OCI-LY7 (cell line): ENCODE measurements at regions not wholly inside any gene's neighbourhood (a gene's known extent, or its start where the extent isn't known, plus 50 kb on each side); places are given as distances from the start of the nearest gene placed in this dataset.

Source experiments
- BruUV-seq: library from RNA; stranded (reverse); fragments of 400-500 nt; replicated peaks from 2 replicates; lab custom pipeline; 2021; lab: Mats Ljungman, UMichigan
- CTCF ChIA-PET: fragments of 300-600 bp; sonication (Branson Sonifier 250); formaldehyde crosslinking; loops from one replicate; lab custom pipeline; 2022; ENCODE audit warnings: antibody characterized with exemption; ENCODE audit not compliant: unreplicated experiment; lab: Charles Lee
- POLR2A ChIA-PET: fragments of 300-600 bp; sonication (Branson Sonifier 250); formaldehyde crosslinking; loops from one replicate; lab custom pipeline; 2022; ENCODE audit warnings: antibody characterized with exemption; lab: Charles Lee
- DNase-seq: peaks from one replicate; pipeline ENCODE4 v3.0.0-alpha.2; 2015; ENCODE audit warnings: low spot score
- H2AFZ ChIP-seq: fragments of 200-600 bp; sonication (generic), shearing (Covaris generic); 2 replicates; pipeline ENCODE4 v1.6.1; 2014; ENCODE audit warnings: mild to moderate bottlenecking, antibody characterized with exemption, low read length, moderate library complexity
- H3K27ac ChIP-seq: fragments of 200-600 bp; sonication (generic); 2 replicates; pipeline ENCODE4 v1.5.1; 2014; ENCODE audit warnings: mixed run types, low read depth, mild to moderate bottlenecking, moderate library complexity, low read length, inconsistent platforms; ENCODE audit not compliant: poor library complexity, severe bottlenecking
- H3K36me3 ChIP-seq: fragments of 200-600 bp; sonication (generic); 2 replicates; pipeline ENCODE4 v1.6.1; 2014; ENCODE audit warnings: mild to moderate bottlenecking, antibody characterized with exemption, low read length, moderate library complexity, mixed read lengths; ENCODE audit not compliant: insufficient read depth
- H3K4me1 ChIP-seq: fragments of 200-600 bp; sonication (generic); 2 replicates; pipeline ENCODE4 v1.5.1; 2014; ENCODE audit warnings: mild to moderate bottlenecking, low read length; ENCODE audit not compliant: insufficient read depth, poor library complexity, severe bottlenecking
- H3K4me2 ChIP-seq: fragments of 200-600 bp; sonication (generic); 2 replicates; pipeline ENCODE4 v1.6.1; 2014; ENCODE audit warnings: mild to moderate bottlenecking, low read length
- H3K4me3 ChIP-seq: fragments of 200-600 bp; sonication (generic); 2 replicates; pipeline ENCODE4 v1.5.1; 2014; ENCODE audit warnings: mild to moderate bottlenecking, low read depth, low read length; ENCODE audit not compliant: poor library complexity, severe bottlenecking
- H3K79me2 ChIP-seq: fragments of 200-600 bp; sonication (generic); 2 replicates; pipeline ENCODE4 v1.6.1; 2016; ENCODE audit warnings: low read depth, mild to moderate bottlenecking, low read length, moderate library complexity, mixed read lengths; ENCODE audit not compliant: insufficient read depth
- H3K9me2 ChIP-seq: fragments of 200-600 bp; sonication (generic); 2 replicates; pipeline ENCODE4 v1.6.1; 2016; ENCODE audit warnings: mild to moderate bottlenecking, low read length, mixed read lengths; ENCODE audit not compliant: insufficient read depth
- H3K9me3 ChIP-seq: fragments of 200-600 bp; sonication (generic); 2 replicates; pipeline ENCODE4 v1.6.1; 2014; ENCODE audit warnings: mild to moderate bottlenecking, mixed run types, low read length, mixed read lengths
- H4K20me1 ChIP-seq: fragments of 200-600 bp; sonication (generic); 2 replicates; pipeline ENCODE4 v1.6.1; 2014; ENCODE audit warnings: mild to moderate bottlenecking, antibody characterized with exemption, low read length, moderate library complexity, mixed read lengths; ENCODE audit not compliant: insufficient read depth
- EZH2phosphoT487 ChIP-seq: fragments of 200-600 bp; sonication (generic); IDR thresholded peaks from 2 replicates; pipeline ENCODE4 v1.6.1; 2018; ENCODE audit warnings: low read depth, borderline replicate concordance, mild to moderate bottlenecking, mixed run types, antibody characterized with exemption, low read length, moderate library complexity, mixed read lengths
- intact Hi-C: fragments of 100-400 bp; cut with micrococcal nuclease; formaldehyde crosslinking; loops from one replicate; pipeline ENCODE4 v1.10.0; 2022; ENCODE audit not compliant: unreplicated experiment
- TF ChIP-seq, protein P1 (sequence below): fragments of 200-600 bp; sonication (generic); conservative IDR thresholded peaks from 2 replicates; pipeline ENCODE4 v1.5.1; 2014; ENCODE audit warnings: mild to moderate bottlenecking, antibody characterized with exemption, low read length, moderate library complexity, mixed read lengths

GRCh38 chr9:118423721-118424120, 719.5 kb downstream of the TLR4 start:
- Histone ChIP-seq H3K9me3 (no peaks in the 10 kb centered on the region), H3K36me3 (no peaks in the 10 kb centered on the region), H3K79me2 (no peaks in the 10 kb centered on the region), H3K4me2 (no peak overlapping the region), H3K4me1 (no peaks in the 10 kb centered on the region), H3K4me3 (no peak overlapping the region), H3K9me2 (no peaks in the 10 kb centered on the region), H2AFZ (no peak overlapping the region), H4K20me1 (no peaks in the 10 kb centered on the region), H3K27ac (no peak overlapping the region)
- ChIA-PET POLR2A (interaction anchor here (0.6 kb wide), 1 partner anchor 932 kb away, joined by 3 read pairs; no protein-coding TSS in a partner anchor), CTCF (no interaction called here)
- intact Hi-C loops = no loop called here
- no TSS peak for BruUV-seq
- DNase-seq = no peak
- TF ChIP-seq, protein P1, sequence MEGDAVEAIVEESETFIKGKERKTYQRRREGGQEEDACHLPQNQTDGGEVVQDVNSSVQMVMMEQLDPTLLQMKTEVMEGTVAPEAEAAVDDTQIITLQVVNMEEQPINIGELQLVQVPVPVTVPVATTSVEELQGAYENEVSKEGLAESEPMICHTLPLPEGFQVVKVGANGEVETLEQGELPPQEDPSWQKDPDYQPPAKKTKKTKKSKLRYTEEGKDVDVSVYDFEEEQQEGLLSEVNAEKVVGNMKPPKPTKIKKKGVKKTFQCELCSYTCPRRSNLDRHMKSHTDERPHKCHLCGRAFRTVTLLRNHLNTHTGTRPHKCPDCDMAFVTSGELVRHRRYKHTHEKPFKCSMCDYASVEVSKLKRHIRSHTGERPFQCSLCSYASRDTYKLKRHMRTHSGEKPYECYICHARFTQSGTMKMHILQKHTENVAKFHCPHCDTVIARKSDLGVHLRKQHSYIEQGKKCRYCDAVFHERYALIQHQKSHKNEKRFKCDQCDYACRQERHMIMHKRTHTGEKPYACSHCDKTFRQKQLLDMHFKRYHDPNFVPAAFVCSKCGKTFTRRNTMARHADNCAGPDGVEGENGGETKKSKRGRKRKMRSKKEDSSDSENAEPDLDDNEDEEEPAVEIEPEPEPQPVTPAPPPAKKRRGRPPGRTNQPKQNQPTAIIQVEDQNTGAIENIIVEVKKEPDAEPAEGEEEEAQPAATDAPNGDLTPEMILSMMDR = no peak
- TF ChIP-seq EZH2phosphoT487 = no peak

DNA sequence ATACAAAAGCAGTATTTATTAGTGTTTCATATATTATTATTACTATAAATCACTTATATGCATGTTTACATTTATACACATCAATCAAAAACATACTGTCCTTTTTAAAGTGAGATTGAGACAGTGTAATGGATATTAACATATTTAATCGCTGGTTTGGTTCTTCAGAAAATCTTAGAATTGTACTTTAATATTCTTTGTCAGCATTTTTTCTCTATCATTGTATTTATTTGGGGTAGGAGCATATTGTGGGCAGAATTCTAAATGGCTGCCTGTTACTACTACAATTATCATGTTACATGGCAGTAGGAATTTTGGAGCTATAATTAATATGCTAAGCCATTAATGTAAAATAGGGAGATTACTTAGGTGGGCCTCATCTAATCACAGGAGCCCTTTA, 722.6 kb downstream of the TLR4 start:
- TF ChIP-seq EZH2phosphoT487 = no peak
- TF ChIP-seq, protein P1 = no peak
- Histone ChIP-seq H3K9me3 (no peaks in the 10 kb centered on the region), H3K4me2 (no peak overlapping the region), H3K27ac (no peak overlapping the region), H3K9me2 (no peaks in the 10 kb centered on the region), H3K4me1 (no peaks in the 10 kb centered on the region), H3K79me2 (no peaks in the 10 kb centered on the region), H2AFZ (no peak overlapping the region), H4K20me1 (no peaks in the 10 kb centered on the region), H3K4me3 (no peak overlapping the region), H3K36me3 (no peaks in the 10 kb centered on the region)
- CTCF ChIA-PET = no interaction called here
- no peak for DNase-seq
- no TSS peak for BruUV-seq
- intact Hi-C loops = no loop called here
- POLR2A ChIA-PET = no interaction called here

DNA sequence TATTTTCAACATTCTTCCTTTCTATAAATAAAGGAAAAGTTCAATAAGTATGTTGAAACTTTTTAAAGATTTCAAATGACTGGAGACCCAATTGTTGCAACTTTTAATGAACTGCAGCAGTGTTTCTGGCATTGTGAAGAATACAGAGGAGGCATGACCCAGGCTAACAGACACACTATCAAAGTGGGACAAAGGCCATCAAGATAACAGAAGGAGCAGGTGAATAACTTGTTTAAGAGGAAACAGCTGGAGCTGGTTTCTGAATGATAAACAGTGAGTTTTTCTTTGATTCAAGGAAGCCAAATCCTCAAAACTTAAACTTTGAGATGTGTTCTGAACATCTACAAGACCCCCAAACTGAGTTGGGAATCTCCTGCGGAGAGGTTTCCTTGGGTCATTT, 734.6 kb downstream of the TLR4 start:
- Histone ChIP-seq H3K4me3 (no peak overlapping the region), H4K20me1 (no peaks in the 10 kb centered on the region), H3K9me3 (no peaks in the 10 kb centered on the region), H3K4me2 (no peak overlapping the region), H2AFZ (no peak overlapping the region), H3K36me3 (no peaks in the 10 kb centered on the region), H3K4me1 (no peaks in the 10 kb centered on the region), H3K9me2 (no peaks in the 10 kb centered on the region), H3K79me2 (no peaks in the 10 kb centered on the region), H3K27ac (no peak overlapping the region)
- no peak for DNase-seq
- BruUV-seq = no TSS peak
- TF ChIP-seq, protein P1 = no peak
- no peak for TF ChIP-seq EZH2phosphoT487
- ChIA-PET POLR2A (no interaction called here), CTCF (no interaction called here)
- intact Hi-C loops = no loop called here
